ENCODE measurements at regions not wholly inside any gene's neighbourhood (a gene's known extent, or its start where the extent isn't known, plus 50 kb on each side); places are given as distances from the start of the nearest gene placed in this dataset.

- Histone ChIP-seq H4K20me1 (ENCODE audit: control insufficient read depth, insufficient read depth, low read depth, low read length) (no peaks in the 10 kb centered on the region), H3K9me2 (replicated peaks; ENCODE audit: control insufficient read depth, low read length) (no peaks in the 10 kb centered on the region), H3F3A (ENCODE audit: control insufficient read depth, insufficient read depth) (no peaks in the 10 kb centered on the region), H3K79me2 (ENCODE audit: control insufficient read depth, low read length) (no peaks in the 10 kb centered on the region), H3K27me3 (ENCODE audit: control insufficient read depth, low read length) (no peaks in the 10 kb centered on the region), H3K4me3 (ENCODE audit: low read length) (no peak overlapping the region), H3K36me3 (ENCODE audit: control insufficient read depth, low read length) (no peaks in the 10 kb centered on the region), H3K27ac (ENCODE audit: low read depth, low read length) (no peak overlapping the region), H3K4me1 (ENCODE audit: control insufficient read depth, low read length) (no peaks in the 10 kb centered on the region), H3K9me3 (ENCODE audit: control insufficient read depth, insufficient read depth, low read length) (no peaks in the 10 kb centered on the region), H3K4me2 (ENCODE audit: low read length) (no peak overlapping the region)
- TF ChIP-seq EZH2phosphoT487 (IDR thresholded peaks at IDR 0.05; ENCODE audit: borderline replicate concordance, low read length) (no peak), CTCF (IDR thresholded peaks at IDR 0.05; ENCODE audit: low read depth, low read length, poor library complexity, severe bottlenecking) (no peak)
Observed at GRCh38 chr4:28232951-28233350, 1372.3 kb downstream of the STIM2 start.

GRCh38 chr4:28233724-28234123 lies 1373.1 kb downstream of the STIM2 start:
- Histone ChIP-seq H3K4me2 (ENCODE audit: low read length) (no peak overlapping the region), H3K36me3 (ENCODE audit: control insufficient read depth, low read length) (no peaks in the 10 kb centered on the region), H3K9me3 (ENCODE audit: control insufficient read depth, insufficient read depth, low read length) (no peaks in the 10 kb centered on the region), H3K79me2 (ENCODE audit: control insufficient read depth, low read length) (no peaks in the 10 kb centered on the region), H3K27me3 (ENCODE audit: control insufficient read depth, low read length) (no peaks in the 10 kb centered on the region), H3K27ac (ENCODE audit: low read depth, low read length) (no peak overlapping the region), H4K20me1 (ENCODE audit: control insufficient read depth, insufficient read depth, low read depth, low read length) (no peaks in the 10 kb centered on the region), H3K9me2 (replicated peaks; ENCODE audit: control insufficient read depth, low read length) (no peaks in the 10 kb centered on the region), H3K4me3 (ENCODE audit: low read length) (no peak overlapping the region), H3K4me1 (ENCODE audit: control insufficient read depth, low read length) (no peaks in the 10 kb centered on the region), H3F3A (ENCODE audit: control insufficient read depth, insufficient read depth) (no peaks in the 10 kb centered on the region)
- TF ChIP-seq EZH2phosphoT487 (IDR thresholded peaks at IDR 0.05; ENCODE audit: borderline replicate concordance, low read length) (no peak), CTCF (IDR thresholded peaks at IDR 0.05; ENCODE audit: low read depth, low read length, poor library complexity, severe bottlenecking) (no peak)

- Histone ChIP-seq H4K20me1 (ENCODE audit: control insufficient read depth, insufficient read depth, low read depth, low read length) (no peaks in the 10 kb centered on the region), H3K27ac (ENCODE audit: low read depth, low read length) (no peak overlapping the region), H3K9me2 (replicated peaks; ENCODE audit: control insufficient read depth, low read length) (no peaks in the 10 kb centered on the region), H3K27me3 (ENCODE audit: control insufficient read depth, low read length) (no peaks in the 10 kb centered on the region), H3K4me3 (ENCODE audit: low read length) (no peak overlapping the region), H3K4me2 (ENCODE audit: low read length) (no peak overlapping the region), H3K36me3 (ENCODE audit: control insufficient read depth, low read length) (no peaks in the 10 kb centered on the region), H3K9me3 (ENCODE audit: control insufficient read depth, insufficient read depth, low read length) (no peaks in the 10 kb centered on the region), H3F3A (ENCODE audit: control insufficient read depth, insufficient read depth) (no peaks in the 10 kb centered on the region), H3K79me2 (ENCODE audit: control insufficient read depth, low read length) (no peaks in the 10 kb centered on the region), H3K4me1 (ENCODE audit: control insufficient read depth, low read length) (no peaks in the 10 kb centered on the region)
- TF ChIP-seq CTCF (IDR thresholded peaks at IDR 0.05; ENCODE audit: low read depth, low read length, poor library complexity, severe bottlenecking) (no peak), EZH2phosphoT487 (IDR thresholded peaks at IDR 0.05; ENCODE audit: borderline replicate concordance, low read length) (no peak)
Observed at GRCh38 chr4:28238876-28239275, 1378.2 kb downstream of the STIM2 start.

- no peaks in the 10 kb centered on the region for H3K4me1 ChIP-seq (ENCODE audit: control insufficient read depth, low read length)
- TF ChIP-seq CTCF (IDR thresholded peaks at IDR 0.05; ENCODE audit: low read depth, low read length, poor library complexity, severe bottlenecking) (no peak), EZH2phosphoT487 (IDR thresholded peaks at IDR 0.05; ENCODE audit: borderline replicate concordance, low read length) (no peak)
- H3K27ac ChIP-seq (ENCODE audit: low read depth, low read length), result no peak overlapping the region
- H3K9me2 ChIP-seq (replicated peaks; ENCODE audit: control insufficient read depth, low read length), result no peaks in the 10 kb centered on the region
- no peak overlapping the region for H3K4me3 ChIP-seq (ENCODE audit: low read length)
- H3K36me3 ChIP-seq (ENCODE audit: control insufficient read depth, low read length), result no peaks in the 10 kb centered on the region
- no peak overlapping the region for H3K4me2 ChIP-seq (ENCODE audit: low read length)
- H3K9me3 ChIP-seq (ENCODE audit: control insufficient read depth, insufficient read depth, low read length), result no peaks in the 10 kb centered on the region
- H3K27me3 ChIP-seq (ENCODE audit: control insufficient read depth, low read length), result no peaks in the 10 kb centered on the region
- H3K79me2 ChIP-seq (ENCODE audit: control insufficient read depth, low read length), result no peaks in the 10 kb centered on the region
- no peaks in the 10 kb centered on the region for H3F3A ChIP-seq (ENCODE audit: control insufficient read depth, insufficient read depth)
- no peaks in the 10 kb centered on the region for H4K20me1 ChIP-seq (ENCODE audit: control insufficient read depth, insufficient read depth, low read depth, low read length)
Observed at GRCh38 chr4:28241021-28241420, 1380.4 kb downstream of the STIM2 start.

Data from DOHH2 (cell line).